ENCODE measurements at regions not wholly inside any gene's neighbourhood (a gene's known extent, or its start where the extent isn't known, plus 50 kb on each side); places are given as distances from the start of the nearest gene placed in this dataset.

- H3K4me1 ChIP-seq = no peaks in the 10 kb centered on the region
- intact Hi-C loops (cut with DNase I) = no loop called here
- H3K9me3 ChIP-seq = no peaks in the 10 kb centered on the region
- H3K27ac ChIP-seq = no peak overlapping the region
- no peak for TF ChIP-seq CTCF (IDR thresholded peaks at IDR 0.05)
- H3K27me3 ChIP-seq = no peaks in the 10 kb centered on the region
- no peaks in the 10 kb centered on the region for H3K36me3 ChIP-seq
- DNase-seq (peak in 1 of 4 donors; percentile 37), ATAC-seq (no peak)
- no peak overlapping the region for H3K4me3 ChIP-seq
Observed at GRCh38 chr4:117429506-117429905, 344.1 kb upstream of the TRAM1L1 start.

GRCh38 chr4:117434424-117434823 is 349.0 kb upstream of the TRAM1L1 start:
- no peaks in the 10 kb centered on the region for H3K9me3 ChIP-seq
- no peak for ATAC-seq
- TF ChIP-seq CTCF (IDR thresholded peaks at IDR 0.05) = no peak
- no peak for DNase-seq
- intact Hi-C loops (cut with DNase I) = no loop called here
- H3K27ac ChIP-seq = no peak overlapping the region
- H3K27me3 ChIP-seq = no peaks in the 10 kb centered on the region
- no peak overlapping the region for H3K4me3 ChIP-seq
- no peaks in the 10 kb centered on the region for H3K4me1 ChIP-seq
- no peaks in the 10 kb centered on the region for H3K36me3 ChIP-seq

GRCh38 chr4:117447925-117448324 is 362.5 kb upstream of the TRAM1L1 start:
- intact Hi-C loops (cut with DNase I) = no loop called here

GRCh38 chr4:117455088-117455487 is 369.7 kb upstream of the TRAM1L1 start:
- ATAC-seq (no peak), DNase-seq (no peak)
- Histone ChIP-seq H3K4me3 (no peak overlapping the region), H3K9me3 (peaks cover 0 to 7% of the 10 kb centered on the region in 2 donors), H3K4me1 (no peaks in the 10 kb centered on the region), H3K36me3 (no peaks in the 10 kb centered on the region), H3K27ac (no peak overlapping the region), H3K27me3 (no peaks in the 10 kb centered on the region)
- intact Hi-C loops (cut with DNase I) = no loop called here
- no peak for TF ChIP-seq CTCF (IDR thresholded peaks at IDR 0.05)

More at GRCh38 chr4:117447925-117448324, 362.5 kb upstream of the TRAM1L1 start:
- Histone ChIP-seq H3K4me3 (no peak overlapping the region), H3K4me1 (no peaks in the 10 kb centered on the region), H3K27ac (no peak overlapping the region), H3K27me3 (no peaks in the 10 kb centered on the region), H3K9me3 (peaks cover 0 to 19% of the 10 kb centered on the region in 2 donors), H3K36me3 (no peaks in the 10 kb centered on the region)
- TF ChIP-seq CTCF (IDR thresholded peaks at IDR 0.05) = no peak
- no peak for ATAC-seq
- no peak for DNase-seq

- Histone ChIP-seq H3K4me3 (no peak overlapping the region), H3K9me3 (no peaks in the 10 kb centered on the region), H3K4me1 (no peaks in the 10 kb centered on the region), H3K27ac (no peak overlapping the region), H3K36me3 (no peaks in the 10 kb centered on the region), H3K27me3 (no peaks in the 10 kb centered on the region)
- ATAC-seq = no peak
- TF ChIP-seq CTCF (IDR thresholded peaks at IDR 0.05) = no peak
- DNase-seq = no peak
- intact Hi-C loops (cut with DNase I) = no loop called here
Observed at GRCh38 chr4:117466388-117466787, 381.0 kb upstream of the TRAM1L1 start.

Measured in left lung (tissue), 4 donors.